GM12865 (cell line): ENCODE measurements at regions not wholly inside any gene's neighbourhood (a gene's known extent, or its start where the extent isn't known, plus 50 kb on each side); places are given as distances from the start of the nearest gene placed in this dataset.

Source experiments
- DNase-seq: peaks from one replicate; pipeline ENCODE4 v3.0.0; 2010; ENCODE audit warnings: low read depth
- H3K4me3 ChIP-seq: 2 replicates; pipeline ENCODE4 v1.5.1; 2011; ENCODE audit warnings: mild to moderate bottlenecking, low read depth, low read length, control low read depth
- TF ChIP-seq, protein P1 (sequence below): IDR thresholded peaks from 2 replicates; pipeline ENCODE4 v1.5.1; 2011; ENCODE audit warnings: low read length, control low read depth, low read depth, inconsistent platforms; ENCODE audit not compliant: insufficient read depth; ENCODE audit errors: missing control alignments

DNA sequence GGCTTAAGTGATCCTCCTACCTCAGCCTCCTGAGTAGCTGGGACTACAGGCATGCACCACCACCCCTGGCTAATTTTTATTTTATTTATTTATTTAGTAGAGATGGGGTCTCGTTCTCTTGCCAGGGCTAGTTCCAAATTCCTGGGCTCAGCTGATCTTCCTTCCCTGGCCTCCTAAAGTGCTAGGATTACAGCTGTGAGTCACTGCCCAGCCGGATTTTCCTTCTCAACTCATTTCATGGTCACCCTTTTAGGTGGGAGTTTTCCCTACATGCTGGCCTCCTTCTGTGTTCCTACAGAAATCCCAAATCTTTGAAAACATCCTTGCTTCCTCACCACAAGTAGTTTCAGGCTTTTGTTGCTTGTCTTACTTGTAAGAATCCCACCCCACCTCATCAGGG, 102.1 kb upstream of the SIAH1 start:
- TF ChIP-seq, protein P1, sequence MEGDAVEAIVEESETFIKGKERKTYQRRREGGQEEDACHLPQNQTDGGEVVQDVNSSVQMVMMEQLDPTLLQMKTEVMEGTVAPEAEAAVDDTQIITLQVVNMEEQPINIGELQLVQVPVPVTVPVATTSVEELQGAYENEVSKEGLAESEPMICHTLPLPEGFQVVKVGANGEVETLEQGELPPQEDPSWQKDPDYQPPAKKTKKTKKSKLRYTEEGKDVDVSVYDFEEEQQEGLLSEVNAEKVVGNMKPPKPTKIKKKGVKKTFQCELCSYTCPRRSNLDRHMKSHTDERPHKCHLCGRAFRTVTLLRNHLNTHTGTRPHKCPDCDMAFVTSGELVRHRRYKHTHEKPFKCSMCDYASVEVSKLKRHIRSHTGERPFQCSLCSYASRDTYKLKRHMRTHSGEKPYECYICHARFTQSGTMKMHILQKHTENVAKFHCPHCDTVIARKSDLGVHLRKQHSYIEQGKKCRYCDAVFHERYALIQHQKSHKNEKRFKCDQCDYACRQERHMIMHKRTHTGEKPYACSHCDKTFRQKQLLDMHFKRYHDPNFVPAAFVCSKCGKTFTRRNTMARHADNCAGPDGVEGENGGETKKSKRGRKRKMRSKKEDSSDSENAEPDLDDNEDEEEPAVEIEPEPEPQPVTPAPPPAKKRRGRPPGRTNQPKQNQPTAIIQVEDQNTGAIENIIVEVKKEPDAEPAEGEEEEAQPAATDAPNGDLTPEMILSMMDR = no peak
- DNase-seq = no peak
- no peak overlapping the region for H3K4me3 ChIP-seq

DNA sequence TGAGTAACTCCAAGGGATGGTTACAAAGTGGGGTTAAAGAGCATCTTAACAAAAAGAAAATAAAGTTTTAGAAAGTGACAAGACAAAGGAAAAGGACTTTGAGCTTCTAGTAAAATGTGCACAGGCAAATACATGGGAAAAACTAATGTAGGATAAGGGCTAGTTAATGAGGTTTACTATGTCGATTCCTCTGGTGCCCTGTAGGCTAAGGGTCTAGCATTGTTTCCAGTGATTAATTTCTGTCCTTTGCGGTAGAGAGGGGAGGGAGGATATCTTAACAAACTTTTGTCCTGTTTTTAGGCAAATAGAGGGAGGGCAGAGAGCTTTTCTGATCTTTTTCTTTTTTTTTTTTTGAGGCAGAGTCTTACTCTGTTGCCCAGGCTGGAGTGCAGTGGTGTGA, 96.6 kb upstream of the SIAH1 start:
- no peak overlapping the region for H3K4me3 ChIP-seq
- no peak for DNase-seq
- TF ChIP-seq, protein P1 = no peak

DNA sequence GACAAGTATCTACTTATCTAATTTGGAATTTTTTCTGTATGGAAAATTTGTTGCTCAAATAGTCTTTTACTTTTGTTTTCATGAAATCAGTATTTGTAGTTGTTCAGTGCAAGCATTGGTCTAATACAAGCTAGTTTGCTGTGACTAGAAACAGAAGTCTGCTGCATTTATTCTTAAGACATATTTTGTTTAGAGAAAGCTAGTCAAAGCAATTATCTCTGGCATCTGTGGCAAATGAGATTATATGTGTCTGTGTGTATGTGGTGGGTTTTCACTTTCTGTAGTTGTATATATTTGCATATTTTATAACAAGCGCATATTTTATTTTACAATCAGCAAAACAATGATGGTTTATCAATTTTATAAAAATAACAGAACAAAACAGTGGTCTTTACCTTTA, 96.0 kb upstream of the SIAH1 start:
- TF ChIP-seq, protein P1 = no peak
- DNase-seq = no peak
- H3K4me3 ChIP-seq = no peak overlapping the region

DNA sequence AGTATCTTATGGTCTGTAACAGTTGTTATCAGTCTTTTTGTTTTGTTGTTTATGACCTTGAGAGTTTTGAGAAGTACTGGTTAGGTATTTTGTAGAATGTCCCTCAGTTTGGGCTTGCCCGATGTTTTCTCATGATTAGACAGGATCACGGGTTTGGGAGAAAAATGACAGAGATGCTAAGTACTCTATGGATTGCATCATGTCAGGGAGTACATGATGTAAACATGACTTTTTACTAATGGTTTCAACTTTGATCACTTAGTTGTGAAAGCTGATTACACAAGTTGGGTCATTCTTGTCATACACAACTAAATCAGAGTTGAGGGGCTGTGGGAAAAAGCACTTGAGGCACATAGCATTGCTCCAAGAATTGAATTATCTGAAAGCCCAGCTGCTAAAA, 94.7 kb upstream of the SIAH1 start:
- no peak for DNase-seq
- TF ChIP-seq, protein P1 = no peak
- H3K4me3 ChIP-seq = no peak overlapping the region

DNA sequence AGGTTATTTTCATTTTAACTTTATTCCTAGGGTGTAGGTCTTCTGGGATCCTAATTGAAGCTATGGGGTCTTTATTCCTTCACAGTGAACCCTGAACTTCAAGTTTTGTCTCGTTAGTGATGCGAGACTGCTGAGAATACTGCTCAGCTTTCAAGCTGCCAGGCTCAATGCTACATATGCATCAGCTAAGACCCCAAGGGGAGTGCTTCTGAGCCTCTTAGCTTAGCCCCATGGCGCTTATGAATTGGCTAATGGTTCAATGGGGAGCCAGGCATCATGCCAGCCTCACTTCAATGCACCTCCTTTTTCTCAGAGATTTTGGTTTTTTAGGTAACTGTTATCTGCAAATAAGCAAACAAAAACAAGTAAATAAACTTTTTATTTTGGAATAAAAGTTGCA, 94.1 kb upstream of the SIAH1 start:
- DNase-seq = no peak
- H3K4me3 ChIP-seq = no peak overlapping the region
- TF ChIP-seq, protein P1 = no peak

DNA sequence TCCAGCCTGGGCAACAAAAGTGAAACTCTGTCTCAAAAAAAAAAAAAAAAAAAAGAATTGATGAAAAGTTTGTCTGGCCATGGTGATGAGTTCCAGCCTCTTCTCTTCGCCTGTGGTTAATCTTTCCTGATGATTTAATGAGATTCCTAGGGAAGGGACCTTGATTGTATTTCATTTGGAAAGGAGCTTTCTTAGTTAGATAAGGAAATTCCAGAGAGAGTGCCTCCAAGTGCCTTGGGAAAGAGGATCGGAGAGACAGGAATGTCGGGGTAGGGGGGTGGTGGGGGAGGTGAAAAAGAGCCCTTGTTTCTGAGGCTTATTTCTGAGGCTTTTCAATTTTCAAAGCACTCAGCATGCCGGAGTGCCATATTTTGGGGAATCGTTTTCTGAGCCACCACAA, 93.2 kb upstream of the SIAH1 start:
- TF ChIP-seq, protein P1 = no peak
- H3K4me3 ChIP-seq = no peak overlapping the region
- no peak for DNase-seq

DNA sequence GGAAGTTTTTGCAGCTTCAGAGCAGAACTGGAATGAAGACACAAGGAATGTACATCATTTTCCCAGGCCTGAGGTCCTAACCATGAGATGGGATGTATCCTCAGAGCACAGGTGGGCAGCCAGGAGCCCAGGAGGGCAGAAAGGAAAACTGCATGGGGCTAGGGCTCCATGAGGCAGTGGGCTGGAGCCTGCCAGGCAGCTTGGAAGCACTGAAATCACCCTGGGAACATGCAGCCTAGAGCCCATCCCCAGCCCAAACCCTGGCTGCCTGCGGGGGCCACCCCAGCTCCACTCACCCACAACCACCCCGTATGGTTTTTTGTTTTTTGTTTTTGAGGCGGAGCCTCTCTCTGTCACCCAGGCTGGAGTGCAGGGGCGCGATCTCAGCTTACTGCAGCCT, 86.2 kb upstream of the SIAH1 start:
- H3K4me3 ChIP-seq = no peak overlapping the region
- DNase-seq = no peak
- TF ChIP-seq, protein P1 = no peak
